ENCODE measurements at regions not wholly inside any gene's neighbourhood (a gene's known extent, or its start where the extent isn't known, plus 50 kb on each side); places are given as distances from the start of the nearest gene placed in this dataset.

DNA sequence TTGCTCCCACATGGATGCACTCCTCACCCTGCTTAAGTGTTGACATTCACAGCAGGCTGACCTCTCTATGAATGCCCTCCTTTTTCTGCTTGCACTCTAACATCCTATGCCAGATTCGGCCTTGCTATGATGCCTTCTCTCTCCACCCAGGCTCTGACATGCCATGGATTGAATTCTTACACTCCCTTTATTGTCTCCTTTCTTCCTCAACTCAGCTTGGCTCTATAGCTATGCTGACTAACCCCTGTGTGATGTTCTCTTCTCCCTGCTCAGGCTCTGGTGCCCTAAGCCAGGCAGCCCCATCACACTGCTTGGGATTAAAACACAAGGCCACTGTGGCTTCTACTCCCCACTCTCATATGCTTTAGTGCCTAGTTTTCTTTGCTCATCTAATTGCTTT is 563.7 kb downstream of the NSUN3 start:
- TF ChIP-seq, protein P1, sequence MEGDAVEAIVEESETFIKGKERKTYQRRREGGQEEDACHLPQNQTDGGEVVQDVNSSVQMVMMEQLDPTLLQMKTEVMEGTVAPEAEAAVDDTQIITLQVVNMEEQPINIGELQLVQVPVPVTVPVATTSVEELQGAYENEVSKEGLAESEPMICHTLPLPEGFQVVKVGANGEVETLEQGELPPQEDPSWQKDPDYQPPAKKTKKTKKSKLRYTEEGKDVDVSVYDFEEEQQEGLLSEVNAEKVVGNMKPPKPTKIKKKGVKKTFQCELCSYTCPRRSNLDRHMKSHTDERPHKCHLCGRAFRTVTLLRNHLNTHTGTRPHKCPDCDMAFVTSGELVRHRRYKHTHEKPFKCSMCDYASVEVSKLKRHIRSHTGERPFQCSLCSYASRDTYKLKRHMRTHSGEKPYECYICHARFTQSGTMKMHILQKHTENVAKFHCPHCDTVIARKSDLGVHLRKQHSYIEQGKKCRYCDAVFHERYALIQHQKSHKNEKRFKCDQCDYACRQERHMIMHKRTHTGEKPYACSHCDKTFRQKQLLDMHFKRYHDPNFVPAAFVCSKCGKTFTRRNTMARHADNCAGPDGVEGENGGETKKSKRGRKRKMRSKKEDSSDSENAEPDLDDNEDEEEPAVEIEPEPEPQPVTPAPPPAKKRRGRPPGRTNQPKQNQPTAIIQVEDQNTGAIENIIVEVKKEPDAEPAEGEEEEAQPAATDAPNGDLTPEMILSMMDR (IDR thresholded peaks at IDR 0.05), result no peak
- no peak for TF ChIP-seq EZH2 (IDR thresholded peaks at IDR 0.05)

All from neural progenitor cell (in vitro differentiated cells).